HG03280 (cell line): ENCODE measurements at regions not wholly inside any gene's neighbourhood (a gene's known extent, or its start where the extent isn't known, plus 50 kb on each side); places are given as distances from the start of the nearest gene placed in this dataset.

Source experiments
- ATAC-seq: cut with Tn5 transposase; IDR thresholded peaks from one replicate; pipeline ENCODE4 v1.9.1; 2021; ENCODE audit warnings: mild to moderate bottlenecking, moderate library complexity; ENCODE audit not compliant: unreplicated experiment

DNA sequence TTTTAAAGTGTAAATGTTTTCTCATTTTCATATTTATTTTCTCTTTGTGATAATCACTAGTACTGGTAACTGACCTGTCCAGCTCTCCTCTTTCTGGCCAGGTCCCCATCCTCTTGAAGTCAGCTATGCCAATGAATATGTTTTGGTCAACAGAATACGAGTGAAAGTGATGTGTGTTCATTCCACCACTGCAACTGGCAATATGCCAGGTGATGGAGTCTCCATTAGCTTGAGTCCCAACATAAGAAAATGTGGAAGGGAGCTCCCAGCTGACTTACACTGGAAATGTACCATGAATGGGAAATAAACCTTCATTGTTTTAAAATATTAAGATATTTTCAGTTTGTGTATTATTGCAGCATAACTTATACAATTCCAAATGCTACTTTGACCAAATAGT lies 75.8 kb downstream of the CCDC34 start:
- ATAC-seq = no peak

DNA sequence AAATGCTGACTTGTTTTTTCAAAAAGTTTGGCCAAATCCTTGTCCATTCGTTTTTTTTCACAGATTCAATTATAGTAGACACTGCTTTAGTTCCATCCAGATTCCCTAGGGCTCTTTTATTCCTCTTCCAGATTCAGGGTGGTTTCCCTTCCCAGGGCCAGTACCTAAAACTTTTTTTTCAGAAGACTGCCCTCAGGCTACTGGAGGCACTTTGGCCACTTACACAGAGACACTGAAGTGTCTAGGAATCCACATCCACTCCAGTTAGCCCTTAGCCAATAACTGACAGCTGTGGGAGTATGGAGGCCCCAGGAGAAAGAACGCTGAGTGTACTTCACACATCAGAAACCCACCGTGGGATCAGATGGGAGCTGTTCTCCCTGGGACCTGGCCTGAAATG lies 77.3 kb downstream of the CCDC34 start:
- ATAC-seq = no peak

DNA sequence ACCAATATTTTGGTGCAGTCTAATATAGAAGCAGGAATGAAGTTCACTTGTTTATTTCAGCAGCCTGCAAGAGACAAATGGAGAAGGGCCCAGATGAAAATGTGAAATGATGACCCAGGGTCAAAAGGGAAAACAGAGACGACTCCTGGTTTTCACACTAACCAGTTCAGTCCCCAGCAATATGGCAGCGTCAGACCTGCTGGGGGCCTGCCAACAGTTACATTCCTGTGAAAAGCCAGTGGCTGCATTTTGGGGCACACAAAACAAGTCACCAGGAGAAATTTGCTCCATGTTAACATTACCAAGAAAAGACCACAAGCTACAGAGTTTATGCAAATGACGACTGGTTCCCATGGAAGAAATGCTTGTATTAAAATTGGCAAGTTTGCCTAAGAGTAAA lies 80.2 kb downstream of the CCDC34 start:
- no peak for ATAC-seq

DNA sequence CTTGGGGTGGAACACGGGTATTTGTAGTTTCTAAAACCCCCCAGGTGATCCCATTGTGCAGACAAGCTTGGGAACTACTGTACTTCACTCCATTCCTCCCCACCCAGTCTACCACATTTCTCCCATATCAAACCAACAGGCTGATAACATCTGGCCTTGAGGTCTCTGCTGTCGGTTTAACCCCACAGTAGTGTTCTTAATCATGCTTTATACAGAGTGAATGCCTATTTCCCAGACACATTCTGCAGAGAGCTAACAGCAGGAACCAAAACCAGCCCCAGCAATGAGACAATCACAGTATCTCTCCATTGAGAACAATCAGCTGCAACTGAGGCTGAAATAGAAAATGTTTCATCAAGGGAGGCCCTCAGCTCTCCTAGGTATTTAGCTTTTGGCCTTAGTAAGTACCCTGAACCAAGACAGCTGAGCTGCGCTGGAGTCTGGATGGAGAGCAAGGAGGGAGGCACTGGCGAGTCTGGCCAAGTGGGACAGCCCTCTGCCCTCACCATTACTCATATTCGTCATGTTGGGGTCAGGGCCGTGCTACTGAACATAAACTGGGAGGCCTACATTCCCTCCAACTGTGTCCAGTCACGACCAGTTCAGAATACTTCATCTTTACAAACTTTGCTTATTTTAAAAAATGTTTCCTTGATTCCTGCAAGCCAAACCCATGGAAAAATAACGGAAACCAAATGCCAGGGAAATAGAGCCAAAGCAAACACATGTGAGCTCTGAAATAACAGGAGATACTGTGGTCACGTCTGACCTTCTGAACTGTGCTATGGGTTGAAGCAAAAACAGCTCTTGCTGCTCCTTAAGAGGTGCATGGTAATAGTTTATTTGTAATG lies 81.0 kb downstream of the CCDC34 start:
- ATAC-seq = no peak

GRCh38 chr11:27281276-27281675 lies 81.7 kb downstream of the CCDC34 start:
- ATAC-seq = no peak

DNA sequence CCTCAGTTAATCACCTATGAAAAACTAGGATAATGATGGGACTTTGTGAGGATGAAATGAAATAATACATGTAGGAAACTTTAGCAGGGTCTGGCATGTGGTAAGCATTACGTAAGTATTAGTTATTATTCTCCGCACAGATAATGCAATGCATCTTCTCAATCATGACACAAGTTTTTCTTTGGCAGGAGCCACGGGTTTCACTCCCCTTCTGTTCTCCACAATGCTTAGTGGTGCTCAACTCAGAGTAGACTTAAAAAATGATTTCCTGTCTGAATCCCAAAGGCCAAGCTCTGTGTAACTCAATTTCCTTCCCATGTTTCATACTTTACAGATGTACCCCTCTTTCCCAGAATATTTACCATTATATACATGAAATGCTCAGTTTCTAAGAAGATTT lies 82.9 kb downstream of the CCDC34 start:
- ATAC-seq = no peak

DNA sequence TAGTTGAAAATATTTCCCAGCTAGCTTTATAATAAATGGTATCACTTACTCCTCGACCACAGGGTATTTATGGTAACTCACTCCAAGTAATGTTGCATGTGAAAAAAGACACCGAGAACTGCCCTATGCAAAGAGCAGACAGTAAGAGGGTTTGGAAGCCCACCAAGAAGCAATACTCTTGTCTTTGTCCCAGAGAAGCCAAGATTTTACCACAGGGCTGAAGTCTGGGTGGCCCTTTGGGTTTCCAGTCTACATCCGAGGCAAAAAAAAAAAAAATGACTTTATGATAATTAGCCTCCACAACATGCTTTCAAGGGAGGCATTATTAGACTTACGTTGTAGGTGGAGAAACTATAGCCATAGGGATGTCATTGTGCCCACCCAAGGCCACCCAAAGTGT lies 83.6 kb downstream of the CCDC34 start:
- no peak for ATAC-seq

GRCh38 chr11:27277843-27278242 lies 85.2 kb downstream of the CCDC34 start:
- no peak for ATAC-seq

DNA sequence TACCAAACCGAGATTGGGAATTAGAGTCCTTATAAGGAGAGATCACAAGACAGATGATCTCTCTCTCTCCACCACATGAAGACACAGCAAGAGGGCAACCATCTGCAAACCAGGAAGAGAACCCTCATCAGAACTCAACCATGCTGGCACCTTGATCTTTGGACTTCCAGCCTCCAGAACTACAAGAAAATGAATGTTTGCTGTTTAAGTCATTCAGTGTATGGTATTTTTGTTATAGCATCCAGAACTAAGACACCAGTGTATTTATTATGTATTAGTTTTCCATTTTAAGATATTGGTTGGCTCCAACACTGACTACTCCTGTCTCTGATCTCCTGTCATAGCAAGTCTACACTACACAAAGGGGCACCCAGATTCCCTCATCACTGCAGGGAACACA lies 86.9 kb downstream of the CCDC34 start:
- no peak for ATAC-seq

GRCh38 chr11:27274854-27275395 lies 88.1 kb downstream of the CCDC34 start:
- no peak for ATAC-seq

- no peak for ATAC-seq
Measured at GRCh38 chr11:27266125-27266524, 96.9 kb downstream of the CCDC34 start.

DNA sequence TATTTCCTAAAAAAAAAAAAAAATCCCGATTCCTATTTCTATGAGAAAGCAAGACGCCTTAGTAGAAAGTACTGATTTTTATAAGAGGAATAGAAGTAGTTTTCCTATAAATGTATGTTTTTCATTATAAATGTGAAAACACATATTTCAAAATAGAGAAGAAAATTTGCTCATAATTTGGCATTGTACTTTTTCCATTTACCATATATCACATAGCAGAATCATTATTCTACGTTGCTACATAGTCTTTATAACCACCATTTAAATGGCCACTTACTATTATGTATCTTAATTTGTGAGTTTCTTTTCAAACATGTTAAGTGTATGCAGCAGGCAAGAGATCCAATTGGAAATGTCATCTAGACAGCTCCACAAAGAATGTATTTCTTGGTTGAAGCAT lies 99.0 kb downstream of the CCDC34 start:
- ATAC-seq = no peak

- ATAC-seq = no peak
Measured at GRCh38 chr11:27263046-27263445, 100.0 kb downstream of the CCDC34 start.

- no peak for ATAC-seq
Measured at GRCh38 chr11:27255447-27255828, 107.6 kb downstream of the CCDC34 start.

DNA sequence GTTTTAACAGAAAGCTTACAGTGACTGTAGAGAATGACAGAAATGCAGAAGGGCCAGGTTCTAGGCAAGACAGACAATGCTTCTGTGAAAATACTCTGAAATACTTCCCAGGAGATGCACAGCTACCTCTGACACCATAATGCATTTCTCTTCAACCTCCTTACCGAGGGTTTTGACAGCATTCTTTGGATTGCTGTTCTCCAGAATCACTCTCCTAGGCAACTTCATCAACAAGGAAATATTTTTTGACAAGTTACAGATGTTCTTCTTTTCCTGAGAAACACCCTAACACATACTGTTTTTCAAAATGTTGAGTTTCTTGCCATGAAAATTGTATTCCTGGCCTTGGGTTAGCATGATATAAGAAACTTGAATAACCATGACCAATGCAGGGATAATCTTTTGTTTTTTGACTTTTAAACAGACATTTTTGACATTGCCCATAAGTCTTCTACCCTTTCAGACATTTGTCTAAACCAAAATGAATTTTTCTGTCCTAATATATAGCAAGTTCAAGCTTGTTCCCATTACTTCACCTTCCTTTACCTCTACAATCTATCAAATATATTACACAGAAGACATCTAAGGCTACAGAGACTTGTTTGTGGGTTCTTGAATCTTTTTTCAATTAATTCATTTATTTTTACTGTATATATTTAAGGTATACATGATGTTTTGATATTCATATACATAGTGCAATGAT lies 108.1 kb downstream of the CCDC34 start:
- no peak for ATAC-seq

GRCh38 chr11:27253224-27253623 lies 109.8 kb downstream of the CCDC34 start:
- ATAC-seq = no peak

DNA sequence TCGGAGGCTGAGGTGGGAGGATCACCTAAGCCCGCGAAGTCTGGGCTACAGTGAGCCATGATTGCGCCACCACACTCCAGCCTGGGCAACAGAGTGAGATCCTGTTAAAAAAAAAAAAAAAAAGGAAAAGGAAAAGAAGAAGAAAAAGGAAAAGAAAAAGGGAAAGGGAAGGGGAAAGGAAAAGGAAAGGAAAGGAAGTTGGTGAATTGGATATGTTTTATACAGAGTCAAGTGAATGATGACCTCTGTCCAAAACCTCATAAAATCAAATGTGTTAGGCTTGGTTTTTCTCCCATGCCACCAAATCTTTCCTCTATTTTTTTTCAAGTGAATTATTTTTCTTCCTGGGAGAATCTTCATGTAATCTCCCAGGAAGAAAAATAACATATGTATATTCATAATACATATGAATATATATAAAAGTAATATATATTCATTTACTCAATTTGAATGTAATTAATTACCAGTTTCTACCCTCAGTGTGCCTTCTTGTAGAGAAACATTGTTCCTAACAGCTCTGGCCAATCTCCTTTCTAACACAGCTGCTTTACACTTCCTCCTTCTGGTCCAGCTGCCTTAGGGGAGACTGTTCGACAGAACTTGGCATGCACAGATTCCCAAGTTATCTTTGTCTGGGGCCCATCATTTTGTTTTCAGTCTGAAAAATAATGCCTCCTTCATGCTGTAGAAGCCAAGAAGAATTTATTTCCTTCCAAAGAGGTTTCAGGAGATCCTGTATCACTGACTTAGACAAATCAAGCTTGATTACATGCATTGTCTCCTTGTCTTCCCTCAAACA lies 111.9 kb downstream of the CCDC34 start:
- ATAC-seq = no peak

GRCh38 chr11:27248576-27249509 lies 114.2 kb downstream of the CCDC34 start:
- ATAC-seq = no peak

DNA sequence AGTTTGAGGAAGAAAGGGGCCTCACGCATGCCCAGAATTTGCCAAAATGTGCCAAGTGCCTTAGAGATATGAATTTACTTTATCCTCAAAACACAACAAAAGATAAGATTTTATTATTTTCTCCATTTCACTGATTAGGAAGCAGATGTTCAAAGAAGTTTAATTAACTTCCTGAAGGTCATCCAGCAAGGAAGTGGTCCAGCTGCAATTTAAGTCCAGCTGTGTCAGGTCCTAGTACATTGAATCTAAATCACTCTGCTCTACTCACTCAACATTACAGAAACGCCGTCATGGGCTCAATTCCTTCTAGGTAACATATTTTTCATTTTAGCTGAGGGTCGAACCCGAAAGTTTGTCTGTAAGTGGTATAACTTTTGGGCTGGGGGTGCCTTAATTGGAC lies 115.4 kb downstream of the CCDC34 start:
- no peak for ATAC-seq

DNA sequence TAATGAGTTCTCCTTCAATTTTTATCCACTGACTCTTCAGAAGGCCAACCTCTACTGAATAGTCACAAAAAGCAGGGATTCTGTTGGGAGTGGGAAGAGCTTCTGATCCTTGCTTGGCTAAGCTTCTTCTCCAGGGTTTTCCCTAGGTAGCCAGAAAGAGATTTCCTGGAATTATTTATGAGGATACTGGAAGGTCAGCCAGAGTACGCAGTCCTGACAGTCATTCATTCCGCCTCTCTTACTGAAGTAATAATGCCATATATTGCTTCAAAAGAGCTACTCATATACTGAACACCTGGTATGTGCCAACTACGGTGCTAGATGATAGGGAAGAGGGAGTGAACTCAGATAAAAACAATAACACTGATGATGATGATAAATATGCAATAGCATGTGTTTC lies 116.1 kb downstream of the CCDC34 start:
- ATAC-seq = no peak
